SK-N-SH treated with all-trans-retinoic acid at 6 μM for 48 hours (cell line): ENCODE measurements at regions not wholly inside any gene's neighbourhood (a gene's known extent, or its start where the extent isn't known, plus 50 kb on each side); places are given as distances from the start of the nearest gene placed in this dataset.

ENCODE experiments used
- ARNTL ChIP-seq: fragments of 450-650 bp; formaldehyde crosslinking; IDR thresholded peaks from 2 replicates; pipeline ENCODE4 v1.5.0; 2020; ENCODE audit warnings: low read depth, mild to moderate bottlenecking, moderate library complexity, borderline replicate concordance
- GLIS3 ChIP-seq: fragments of 250-450 bp; sonication (Bioruptor Pico); IDR thresholded peaks from 2 replicates; pipeline ENCODE4 v1.5.0; 2020; ENCODE audit warnings: mild to moderate bottlenecking, moderate library complexity
- PPARA ChIP-seq: fragments of 250-450 bp; sonication (Bioruptor Pico); IDR thresholded peaks from 2 replicates; pipeline ENCODE4 v1.5.0; 2020; ENCODE audit warnings: mild to moderate bottlenecking, borderline replicate concordance
- TOX ChIP-seq: fragments of 250-450 bp; sonication (Bioruptor Pico); IDR thresholded peaks from 2 replicates; pipeline ENCODE4 v1.8.0; 2021; ENCODE audit warnings: mild to moderate bottlenecking, moderate library complexity, borderline replicate concordance
- ZFP3 ChIP-seq: fragments of 250-450 bp; sonication (Bioruptor Pico); IDR thresholded peaks from 2 replicates; pipeline ENCODE4 v1.5.0; 2020; ENCODE audit warnings: mild to moderate bottlenecking, moderate library complexity
- ZFP30 ChIP-seq: fragments of 450-650 bp; formaldehyde crosslinking; IDR thresholded peaks from 2 replicates; pipeline ENCODE4 v1.5.0; 2022; ENCODE audit warnings: mild to moderate bottlenecking, moderate library complexity
- ZNF565 ChIP-seq: fragments of 450-650 bp; formaldehyde crosslinking; conservative IDR thresholded peaks from 2 replicates; pipeline ENCODE4 v1.5.0; 2020; ENCODE audit warnings: low read depth, mild to moderate bottlenecking, moderate library complexity
- TF ChIP-seq, protein P1 (sequence below): fragments of 250-450 bp; sonication (Bioruptor Pico); IDR thresholded peaks from 2 replicates; pipeline ENCODE4 v1.5.1; 2021; ENCODE audit warnings: mild to moderate bottlenecking, moderate library complexity
- TF ChIP-seq, protein P2 (sequence below): fragments of 250-450 bp; sonication (Bioruptor Pico); IDR thresholded peaks from 2 replicates; pipeline ENCODE4 v1.8.0; 2021; ENCODE audit warnings: low read depth, mild to moderate bottlenecking, moderate library complexity, borderline replicate concordance
- TF ChIP-seq, protein P3 (sequence below): fragments of 250-450 bp; sonication (Bioruptor Pico); IDR thresholded peaks from 2 replicates; pipeline ENCODE4 v1.8.0; 2020; ENCODE audit warnings: mild to moderate bottlenecking, moderate library complexity, borderline replicate concordance

DNA sequence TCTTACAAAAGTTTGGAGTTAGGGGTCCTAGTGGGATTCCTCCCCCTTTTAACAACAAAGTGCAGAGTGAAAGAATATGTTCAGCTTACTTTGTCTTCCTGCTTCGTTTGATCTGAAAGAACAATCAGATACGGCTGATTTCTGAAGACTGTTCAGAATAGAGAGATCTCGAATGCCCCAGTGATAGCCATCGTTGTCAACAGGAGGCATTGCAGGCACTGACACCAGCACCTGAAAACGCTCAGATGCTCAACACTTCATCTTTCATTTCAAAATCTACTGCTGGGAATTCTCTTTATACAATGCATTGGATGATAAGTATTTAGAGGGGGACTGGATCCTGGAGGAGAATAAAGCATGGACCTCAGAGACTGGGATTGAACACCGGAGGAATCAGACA, 186.3 kb upstream of the TENM3 start:
- TF ChIP-seq ZFP30 (CRISPR knock-in tag), result no peak
- TF ChIP-seq, protein P1, sequence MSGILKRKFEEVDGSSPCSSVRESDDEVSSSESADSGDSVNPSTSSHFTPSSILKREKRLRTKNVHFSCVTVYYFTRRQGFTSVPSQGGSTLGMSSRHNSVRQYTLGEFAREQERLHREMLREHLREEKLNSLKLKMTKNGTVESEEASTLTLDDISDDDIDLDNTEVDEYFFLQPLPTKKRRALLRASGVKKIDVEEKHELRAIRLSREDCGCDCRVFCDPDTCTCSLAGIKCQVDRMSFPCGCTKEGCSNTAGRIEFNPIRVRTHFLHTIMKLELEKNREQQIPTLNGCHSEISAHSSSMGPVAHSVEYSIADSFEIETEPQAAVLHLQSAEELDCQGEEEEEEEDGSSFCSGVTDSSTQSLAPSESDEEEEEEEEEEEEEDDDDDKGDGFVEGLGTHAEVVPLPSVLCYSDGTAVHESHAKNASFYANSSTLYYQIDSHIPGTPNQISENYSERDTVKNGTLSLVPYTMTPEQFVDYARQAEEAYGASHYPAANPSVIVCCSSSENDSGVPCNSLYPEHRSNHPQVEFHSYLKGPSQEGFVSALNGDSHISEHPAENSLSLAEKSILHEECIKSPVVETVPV (CRISPR knock-in tag), result no peak
- TF ChIP-seq ZNF565 (CRISPR knock-in tag), result no peak
- no peak for TF ChIP-seq TOX (CRISPR knock-in tag)
- TF ChIP-seq GLIS3, result no peak
- TF ChIP-seq ZFP3, result no peak
- TF ChIP-seq, protein P2, sequence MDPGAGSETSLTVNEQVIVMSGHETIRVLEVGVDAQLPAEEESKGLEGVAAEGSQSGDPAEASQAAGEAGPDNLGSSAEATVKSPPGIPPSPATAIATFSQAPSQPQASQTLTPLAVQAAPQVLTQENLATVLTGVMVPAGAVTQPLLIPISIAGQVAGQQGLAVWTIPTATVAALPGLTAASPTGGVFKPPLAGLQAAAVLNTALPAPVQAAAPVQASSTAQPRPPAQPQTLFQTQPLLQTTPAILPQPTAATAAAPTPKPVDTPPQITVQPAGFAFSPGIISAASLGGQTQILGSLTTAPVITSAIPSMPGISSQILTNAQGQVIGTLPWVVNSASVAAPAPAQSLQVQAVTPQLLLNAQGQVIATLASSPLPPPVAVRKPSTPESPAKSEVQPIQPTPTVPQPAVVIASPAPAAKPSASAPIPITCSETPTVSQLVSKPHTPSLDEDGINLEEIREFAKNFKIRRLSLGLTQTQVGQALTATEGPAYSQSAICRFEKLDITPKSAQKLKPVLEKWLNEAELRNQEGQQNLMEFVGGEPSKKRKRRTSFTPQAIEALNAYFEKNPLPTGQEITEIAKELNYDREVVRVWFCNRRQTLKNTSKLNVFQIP, result no peak
- TF ChIP-seq, protein P3, sequence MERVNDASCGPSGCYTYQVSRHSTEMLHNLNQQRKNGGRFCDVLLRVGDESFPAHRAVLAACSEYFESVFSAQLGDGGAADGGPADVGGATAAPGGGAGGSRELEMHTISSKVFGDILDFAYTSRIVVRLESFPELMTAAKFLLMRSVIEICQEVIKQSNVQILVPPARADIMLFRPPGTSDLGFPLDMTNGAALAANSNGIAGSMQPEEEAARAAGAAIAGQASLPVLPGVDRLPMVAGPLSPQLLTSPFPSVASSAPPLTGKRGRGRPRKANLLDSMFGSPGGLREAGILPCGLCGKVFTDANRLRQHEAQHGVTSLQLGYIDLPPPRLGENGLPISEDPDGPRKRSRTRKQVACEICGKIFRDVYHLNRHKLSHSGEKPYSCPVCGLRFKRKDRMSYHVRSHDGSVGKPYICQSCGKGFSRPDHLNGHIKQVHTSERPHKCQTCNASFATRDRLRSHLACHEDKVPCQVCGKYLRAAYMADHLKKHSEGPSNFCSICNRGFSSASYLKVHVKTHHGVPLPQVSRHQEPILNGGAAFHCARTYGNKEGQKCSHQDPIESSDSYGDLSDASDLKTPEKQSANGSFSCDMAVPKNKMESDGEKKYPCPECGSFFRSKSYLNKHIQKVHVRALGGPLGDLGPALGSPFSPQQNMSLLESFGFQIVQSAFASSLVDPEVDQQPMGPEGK, result no peak
- TF ChIP-seq PPARA (CRISPR knock-in tag), result no peak
- no peak for TF ChIP-seq ARNTL (CRISPR knock-in tag)
